Progenitor cell of endocrine pancreas (in vitro differentiated cells): ENCODE measurements at regions not wholly inside any gene's neighbourhood (a gene's known extent, or its start where the extent isn't known, plus 50 kb on each side); places are given as distances from the start of the nearest gene placed in this dataset.

Experiments
- DNase-seq: peaks from one replicate; pipeline ENCODE4 v3.0.0; 2021; ENCODE audit warnings: low spot score; ENCODE audit not compliant: unreplicated experiment
- H3K27ac Mint-ChIP-seq: 2 replicates; pipeline ENCODE4 v1.8.0; 2021; ENCODE audit warnings: mild to moderate bottlenecking, moderate library complexity, mixed read lengths
- H3K27me3 Mint-ChIP-seq: 2 replicates; pipeline ENCODE4 v1.8.0; 2021; ENCODE audit warnings: mixed read lengths
- H3K36me3 Mint-ChIP-seq: 2 replicates; pipeline ENCODE4 v1.8.0; 2022; ENCODE audit warnings: mixed read lengths; ENCODE audit not compliant: insufficient read depth
- H3K4me1 Mint-ChIP-seq: 2 replicates; pipeline ENCODE4 v1.8.0; 2021; ENCODE audit warnings: low read depth, mixed read lengths
- H3K4me3 Mint-ChIP-seq: 2 replicates; pipeline ENCODE4 v1.8.0; 2021; ENCODE audit warnings: low read depth, mild to moderate bottlenecking, moderate library complexity, mixed read lengths
- H3K9me3 Mint-ChIP-seq: 2 replicates; pipeline ENCODE4 v1.8.0; 2021; ENCODE audit warnings: low read depth, mixed read lengths
- CTCF ChIP-seq: fragments of 200-600 bp; sonication (generic); IDR thresholded peaks from one replicate; pipeline ENCODE4 v1.5.0; 2021; ENCODE audit warnings: antibody characterized with exemption, mild to moderate bottlenecking; ENCODE audit not compliant: unreplicated experiment

GRCh38 chr6:99014061-99014460 is 66.3 kb upstream of the FBXL4 start:
- no peak overlapping the region for H3K4me3 Mint-ChIP-seq
- no peaks in the 10 kb centered on the region for H3K36me3 Mint-ChIP-seq
- H3K9me3 Mint-ChIP-seq, result no peaks in the 10 kb centered on the region
- no peaks in the 10 kb centered on the region for H3K27me3 Mint-ChIP-seq
- peaks cover 2% of the 10 kb centered on the region for H3K4me1 Mint-ChIP-seq
- H3K27ac Mint-ChIP-seq, result no peak overlapping the region
- TF ChIP-seq CTCF, result no peak
- no peak for DNase-seq

- H3K27ac Mint-ChIP-seq, result no peak overlapping the region
- no peaks in the 10 kb centered on the region for H3K36me3 Mint-ChIP-seq
- H3K4me3 Mint-ChIP-seq, result no peak overlapping the region
- DNase-seq, result no peak
- no peaks in the 10 kb centered on the region for H3K9me3 Mint-ChIP-seq
- no peak for TF ChIP-seq CTCF
- H3K27me3 Mint-ChIP-seq, result no peaks in the 10 kb centered on the region
- H3K4me1 Mint-ChIP-seq, result peaks cover 2% of the 10 kb centered on the region
Observed at GRCh38 chr6:99013661-99014060, 65.9 kb upstream of the FBXL4 start.

GRCh38 chr6:99013145-99013544 is 65.4 kb upstream of the FBXL4 start:
- Mint-ChIP-seq H3K36me3 (no peaks in the 10 kb centered on the region), H3K9me3 (no peaks in the 10 kb centered on the region), H3K4me3 (no peak overlapping the region), H3K27ac (no peak overlapping the region), H3K27me3 (no peaks in the 10 kb centered on the region), H3K4me1 (peaks cover 2% of the 10 kb centered on the region)
- no peak for TF ChIP-seq CTCF
- DNase-seq, result no peak

GRCh38 chr6:99011151-99011550 is 63.4 kb upstream of the FBXL4 start:
- no peak for TF ChIP-seq CTCF
- Mint-ChIP-seq H3K27ac (no peak overlapping the region), H3K9me3 (no peaks in the 10 kb centered on the region), H3K27me3 (no peaks in the 10 kb centered on the region), H3K4me1 (no peaks in the 10 kb centered on the region), H3K4me3 (no peak overlapping the region), H3K36me3 (no peaks in the 10 kb centered on the region)
- no peak for DNase-seq

GRCh38 chr6:99002831-99003230 is 55.1 kb upstream of the FBXL4 start:
- Mint-ChIP-seq H3K27me3 (no peaks in the 10 kb centered on the region), H3K36me3 (no peaks in the 10 kb centered on the region), H3K4me3 (no peak overlapping the region), H3K9me3 (no peaks in the 10 kb centered on the region), H3K27ac (no peak overlapping the region), H3K4me1 (no peaks in the 10 kb centered on the region)
- no peak for DNase-seq
- no peak for TF ChIP-seq CTCF
